Forelimb muscle (tissue), 1 donor: ENCODE measurements at regions not wholly inside any gene's neighbourhood (a gene's known extent, or its start where the extent isn't known, plus 50 kb on each side); places are given as distances from the start of the nearest gene placed in this dataset.
"Not testable (repeated sequence)": the region's sequence is repeated elsewhere in the genome, so short reads cannot be mapped to it uniquely, and the experiment has no call there.

Experiments used
- DNase-seq: peaks from one replicate; pipeline ENCODE4 v3.0.0-alpha.2; 2013; ENCODE audit warnings: low read depth

GRCh38 chr5:101212942-101213514 is 309.9 kb upstream of the ST8SIA4 start:
- DNase-seq = no peak

GRCh38 chr5:101206534-101206933 is 303.5 kb upstream of the ST8SIA4 start:
- no peak for DNase-seq

GRCh38 chr5:101205065-101205464 is 302.0 kb upstream of the ST8SIA4 start:
- DNase-seq = not testable (repeated sequence)

- not testable (repeated sequence) for DNase-seq
Observed at GRCh38 chr5:101180365-101180764, 277.3 kb upstream of the ST8SIA4 start.

GRCh38 chr5:101176605-101177004 is 273.5 kb upstream of the ST8SIA4 start:
- no peak for DNase-seq

GRCh38 chr5:101174981-101175380 is 271.9 kb upstream of the ST8SIA4 start:
- no peak for DNase-seq

- DNase-seq = no peak
Observed at GRCh38 chr5:101163088-101163487, 260.0 kb upstream of the ST8SIA4 start.

- DNase-seq = no peak
Observed at GRCh38 chr5:101160002-101160401, 256.9 kb upstream of the ST8SIA4 start.

- DNase-seq = no peak
Observed at GRCh38 chr5:101159006-101159405, 255.9 kb upstream of the ST8SIA4 start.

- no peak for DNase-seq
Observed at GRCh38 chr5:101153526-101153925, 250.4 kb upstream of the ST8SIA4 start.

- no peak for DNase-seq
Observed at GRCh38 chr5:101143526-101143925, 240.4 kb upstream of the ST8SIA4 start.

GRCh38 chr5:101142102-101142501 is 239.0 kb upstream of the ST8SIA4 start:
- no peak for DNase-seq

GRCh38 chr5:101136454-101136853 is 233.4 kb upstream of the ST8SIA4 start:
- DNase-seq = no peak

- DNase-seq = no peak
Observed at GRCh38 chr5:101123363-101123762, 220.3 kb upstream of the ST8SIA4 start.

GRCh38 chr5:101112645-101113044 is 209.6 kb upstream of the ST8SIA4 start:
- DNase-seq = no peak

- no peak for DNase-seq
Observed at GRCh38 chr5:101103874-101104273, 200.8 kb upstream of the ST8SIA4 start.

GRCh38 chr5:101102506-101102905 is 199.4 kb upstream of the ST8SIA4 start:
- no peak for DNase-seq

- no peak for DNase-seq
Observed at GRCh38 chr5:101091902-101092301, 188.8 kb upstream of the ST8SIA4 start.

- DNase-seq = no peak
Observed at GRCh38 chr5:101084353-101084752, 181.3 kb upstream of the ST8SIA4 start.

- DNase-seq = peak; percentile 74
Observed at GRCh38 chr5:101080462-101081240, 177.6 kb upstream of the ST8SIA4 start.

- no peak for DNase-seq
Observed at GRCh38 chr5:101068298-101068697, 165.2 kb upstream of the ST8SIA4 start.

- DNase-seq = no peak
Observed at GRCh38 chr5:101067429-101067828, 164.3 kb upstream of the ST8SIA4 start.

- DNase-seq = no peak
Observed at GRCh38 chr5:101062902-101063301, 159.8 kb upstream of the ST8SIA4 start.

- no peak for DNase-seq
Observed at GRCh38 chr5:101047181-101047580, 144.1 kb upstream of the ST8SIA4 start.
